CD4-positive, alpha-beta T cell (primary cell): ENCODE measurements at regions not wholly inside any gene's neighbourhood (a gene's known extent, or its start where the extent isn't known, plus 50 kb on each side); places are given as distances from the start of the nearest gene placed in this dataset.

Source experiments
- ATAC-seq: fragments of 200-7000 bp; cut with Tn5 transposase; one replicate; pipeline ENCODE4 v1.10.0; 2022; ENCODE audit warnings: mild to moderate bottlenecking; ENCODE audit not compliant: poor library complexity
- CTCF ChIA-PET: fragments of 350-600 bp; sonication (Branson Sonifier 250); formaldehyde crosslinking; loops from one replicate; lab custom pipeline; 2021; ENCODE audit warnings: antibody characterized with exemption, inconsistent platforms; lab: Charles Lee
- POLR2A ChIA-PET: fragments of 350-600 bp; sonication (Branson Sonifier 250); formaldehyde crosslinking; loops from one replicate; lab custom pipeline; 2021; ENCODE audit warnings: antibody characterized with exemption, inconsistent platforms; lab: Charles Lee
- DNase-seq, 14 experiments: peaks; one replicate each; pipeline ENCODE4 v3.0.0-alpha.2; 2013 to 2020; ENCODE audit warnings: mixed read lengths in 2 of 14
- H3K27ac ChIP-seq, 2 donors: one replicate each; pipeline versions ENCODE4 v1.5.1 to v1.7.0; 2013; ENCODE audit warnings: low read length in 2 of 2, low read depth in 1 of 2, mild to moderate bottlenecking in 1 of 2
- H3K27me3 ChIP-seq, 2 experiments: 1 replicate in 1 of 2; 2 replicates in 1 of 2; pipeline versions ENCODE4 v1.6.1 to v1.7.0; 2013; ENCODE audit warnings: low read length in 2 of 2, control low read depth in 1 of 2, mild to moderate bottlenecking in 1 of 2, moderate library complexity in 1 of 2; ENCODE audit not compliant: insufficient read depth in 2 of 2, control insufficient read depth in 1 of 2
- H3K36me3 ChIP-seq: one replicate; pipeline ENCODE4 v1.6.1; 2013; ENCODE audit warnings: low read length, control low read depth; ENCODE audit not compliant: insufficient read depth
- H3K4me1 ChIP-seq: one replicate; pipeline ENCODE4 v1.6.1; 2013; ENCODE audit warnings: low read length, control low read depth; ENCODE audit not compliant: insufficient read depth
- H3K4me3 ChIP-seq: one replicate; pipeline ENCODE4 v1.5.1; 2013; ENCODE audit warnings: mild to moderate bottlenecking, low read length, moderate library complexity
- H3K9me3 ChIP-seq, 2 experiments: 1 replicate in 1 of 2; 2 replicates in 1 of 2; pipeline versions ENCODE4 v1.6.1 to v1.7.0; 2013; ENCODE audit warnings: low read length in 2 of 2, mild to moderate bottlenecking in 2 of 2, control low read depth in 1 of 2, moderate library complexity in 1 of 2; ENCODE audit not compliant: control insufficient read depth in 1 of 2, insufficient read depth in 1 of 2
- H3K27ac Mint-ChIP-seq: one replicate; pipeline ENCODE4 v1.8.0; 2020; ENCODE audit warnings: mixed read lengths
- H3K27me3 Mint-ChIP-seq: one replicate; pipeline ENCODE4 v1.8.0; 2021; ENCODE audit warnings: mixed read lengths
- H3K36me3 Mint-ChIP-seq: one replicate; pipeline ENCODE4 v1.8.0; 2021; ENCODE audit warnings: low read depth, mixed read lengths
- H3K4me1 Mint-ChIP-seq: one replicate; pipeline ENCODE4 v1.8.0; 2021; ENCODE audit warnings: low read depth, mixed read lengths
- H3K4me3 Mint-ChIP-seq: one replicate; pipeline ENCODE4 v1.8.0; 2020; ENCODE audit warnings: mild to moderate bottlenecking, mixed read lengths
- H3K9me3 Mint-ChIP-seq: one replicate; pipeline ENCODE4 v1.8.0; 2020; ENCODE audit warnings: mixed read lengths
- intact Hi-C, 2 experiments: fragments of 100-400 bp; cut with DNase I in 1 of 2; cut with micrococcal nuclease in 1 of 2; formaldehyde crosslinking; loops; one replicate each; pipeline versions ENCODE4 v1.15.1 to v1.9.0; 2023 to 2025; cut with DNase I, micrococcal nuclease
- TF ChIP-seq, protein P1 (sequence below): fragments of 200-600 bp; IDR thresholded peaks from one replicate; pipeline ENCODE4 v1.8.0; 2022; ENCODE audit warnings: antibody characterized with exemption, mild to moderate bottlenecking

- H3K27me3 Mint-ChIP-seq, result no peaks in the 10 kb centered on the region
- H3K27me3 ChIP-seq, result no peaks in the 10 kb centered on the region
- H3K4me3 Mint-ChIP-seq, result no peak overlapping the region
- TF ChIP-seq, protein P1, sequence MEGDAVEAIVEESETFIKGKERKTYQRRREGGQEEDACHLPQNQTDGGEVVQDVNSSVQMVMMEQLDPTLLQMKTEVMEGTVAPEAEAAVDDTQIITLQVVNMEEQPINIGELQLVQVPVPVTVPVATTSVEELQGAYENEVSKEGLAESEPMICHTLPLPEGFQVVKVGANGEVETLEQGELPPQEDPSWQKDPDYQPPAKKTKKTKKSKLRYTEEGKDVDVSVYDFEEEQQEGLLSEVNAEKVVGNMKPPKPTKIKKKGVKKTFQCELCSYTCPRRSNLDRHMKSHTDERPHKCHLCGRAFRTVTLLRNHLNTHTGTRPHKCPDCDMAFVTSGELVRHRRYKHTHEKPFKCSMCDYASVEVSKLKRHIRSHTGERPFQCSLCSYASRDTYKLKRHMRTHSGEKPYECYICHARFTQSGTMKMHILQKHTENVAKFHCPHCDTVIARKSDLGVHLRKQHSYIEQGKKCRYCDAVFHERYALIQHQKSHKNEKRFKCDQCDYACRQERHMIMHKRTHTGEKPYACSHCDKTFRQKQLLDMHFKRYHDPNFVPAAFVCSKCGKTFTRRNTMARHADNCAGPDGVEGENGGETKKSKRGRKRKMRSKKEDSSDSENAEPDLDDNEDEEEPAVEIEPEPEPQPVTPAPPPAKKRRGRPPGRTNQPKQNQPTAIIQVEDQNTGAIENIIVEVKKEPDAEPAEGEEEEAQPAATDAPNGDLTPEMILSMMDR, result no peak
- ChIA-PET CTCF (no interaction called here), POLR2A (no interaction called here)
- no peak for DNase-seq
- no peak for ATAC-seq
- H3K4me1 Mint-ChIP-seq, result no peaks in the 10 kb centered on the region
- peaks cover 5 to 11% of the 10 kb centered on the region in 2 experiments for H3K9me3 ChIP-seq
- H3K36me3 ChIP-seq, result no peaks in the 10 kb centered on the region
- no peak overlapping the region for H3K27ac Mint-ChIP-seq
- H3K36me3 Mint-ChIP-seq, result no peaks in the 10 kb centered on the region
- intact Hi-C loops, result no loop called here
- H3K9me3 Mint-ChIP-seq, result peaks cover 10% of the 10 kb centered on the region
- H3K4me3 ChIP-seq, result no peak overlapping the region
- H3K4me1 ChIP-seq, result no peaks in the 10 kb centered on the region
- no peak overlapping the region for H3K27ac ChIP-seq
These were observed 2097.1 kb downstream of the MAT2B start for GRCh38 chr5:165602529-165602928.

GRCh38 chr5:165607026-165607425 lies 2101.6 kb downstream of the MAT2B start:
- POLR2A ChIA-PET, result no interaction called here

DNA sequence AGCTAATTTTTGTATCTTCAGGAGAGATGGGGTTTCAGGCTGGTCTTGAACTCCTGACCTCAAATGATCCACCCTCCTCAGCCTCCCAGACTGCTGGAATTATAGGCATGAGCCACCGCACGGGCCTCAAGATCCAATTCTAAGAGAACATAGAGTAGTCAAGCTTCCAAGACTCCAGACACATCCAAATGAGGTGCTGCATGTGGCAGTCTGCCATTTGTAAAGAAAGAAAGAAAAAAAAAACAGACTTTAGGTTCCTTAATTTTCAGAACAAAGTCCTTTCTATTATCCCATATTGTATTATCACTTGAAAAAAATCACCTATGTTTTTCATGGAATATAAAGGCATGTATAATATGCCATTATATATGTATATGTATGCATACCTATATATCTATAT lies 2104.5 kb downstream of the MAT2B start:
- H3K27me3 Mint-ChIP-seq, result no peaks in the 10 kb centered on the region
- peaks cover 14% of the 10 kb centered on the region for H3K9me3 Mint-ChIP-seq
- no peaks in the 10 kb centered on the region for H3K4me1 Mint-ChIP-seq
- ChIA-PET CTCF (no interaction called here), POLR2A (interaction anchor here (0.6 kb wide), 1 partner anchor 12 kb away, joined by 3 read pairs; no protein-coding TSS in a partner anchor)
- peaks cover 0 to 9% of the 10 kb centered on the region in 2 experiments for H3K9me3 ChIP-seq
- H3K27me3 ChIP-seq, result no peaks in the 10 kb centered on the region
- no peaks in the 10 kb centered on the region for H3K36me3 ChIP-seq
- H3K4me3 Mint-ChIP-seq, result no peak overlapping the region
- TF ChIP-seq, protein P1, result no peak
- ATAC-seq (no peak), DNase-seq (no peak)
- no peak overlapping the region for H3K27ac ChIP-seq
- intact Hi-C loops, result no loop called here
- H3K36me3 Mint-ChIP-seq, result no peaks in the 10 kb centered on the region
- H3K27ac Mint-ChIP-seq, result no peak overlapping the region
- H3K4me1 ChIP-seq, result no peaks in the 10 kb centered on the region
- H3K4me3 ChIP-seq, result no peak overlapping the region

More at GRCh38 chr5:165607026-165607425, 2101.6 kb downstream of the MAT2B start:
- Histone ChIP-seq H3K9me3 (peaks cover 5 to 15% of the 10 kb centered on the region in 2 experiments), H3K4me1 (no peaks in the 10 kb centered on the region), H3K36me3 (no peaks in the 10 kb centered on the region), H3K27me3 (no peaks in the 10 kb centered on the region), H3K4me3 (no peak overlapping the region), H3K27ac (no peak overlapping the region)
- peaks cover 12% of the 10 kb centered on the region for H3K9me3 Mint-ChIP-seq
- TF ChIP-seq, protein P1, result no peak
- no peak overlapping the region for H3K4me3 Mint-ChIP-seq
- intact Hi-C loops, result no loop called here
- H3K36me3 Mint-ChIP-seq, result no peaks in the 10 kb centered on the region
- H3K27ac Mint-ChIP-seq, result no peak overlapping the region
- CTCF ChIA-PET, result no interaction called here
- ATAC-seq (no peak), DNase-seq (no peak)
- no peaks in the 10 kb centered on the region for H3K4me1 Mint-ChIP-seq
- H3K27me3 Mint-ChIP-seq, result no peaks in the 10 kb centered on the region
